ENCODE measurements at regions not wholly inside any gene's neighbourhood (a gene's known extent, or its start where the extent isn't known, plus 50 kb on each side); places are given as distances from the start of the nearest gene placed in this dataset.

DNA sequence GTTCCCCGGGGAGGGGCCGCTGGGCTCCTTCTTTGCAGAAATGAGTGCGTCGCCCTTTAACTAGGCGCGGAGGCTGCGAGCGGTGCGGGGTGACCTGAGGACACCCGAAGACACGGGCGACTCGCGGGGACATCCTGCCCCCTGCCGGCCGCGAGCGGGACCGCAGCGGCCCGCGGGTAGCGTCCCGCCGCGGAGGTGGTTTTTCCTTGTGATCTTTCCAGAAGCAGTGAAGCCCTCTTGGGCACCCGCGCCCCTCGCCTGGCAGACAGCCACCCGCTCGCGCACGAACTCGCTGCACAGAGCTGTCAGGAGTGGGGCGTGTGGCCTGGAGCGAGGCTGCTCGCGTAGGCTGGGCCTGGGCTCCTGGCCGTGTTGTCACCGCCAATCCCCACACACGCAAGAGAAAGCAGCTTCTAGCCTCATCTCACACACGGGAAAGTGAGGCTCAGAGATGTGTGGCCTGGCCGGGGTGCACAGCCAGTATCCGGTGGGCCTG lies 67.2 kb downstream of the DIO3 start:
- TF ChIP-seq, protein P1, sequence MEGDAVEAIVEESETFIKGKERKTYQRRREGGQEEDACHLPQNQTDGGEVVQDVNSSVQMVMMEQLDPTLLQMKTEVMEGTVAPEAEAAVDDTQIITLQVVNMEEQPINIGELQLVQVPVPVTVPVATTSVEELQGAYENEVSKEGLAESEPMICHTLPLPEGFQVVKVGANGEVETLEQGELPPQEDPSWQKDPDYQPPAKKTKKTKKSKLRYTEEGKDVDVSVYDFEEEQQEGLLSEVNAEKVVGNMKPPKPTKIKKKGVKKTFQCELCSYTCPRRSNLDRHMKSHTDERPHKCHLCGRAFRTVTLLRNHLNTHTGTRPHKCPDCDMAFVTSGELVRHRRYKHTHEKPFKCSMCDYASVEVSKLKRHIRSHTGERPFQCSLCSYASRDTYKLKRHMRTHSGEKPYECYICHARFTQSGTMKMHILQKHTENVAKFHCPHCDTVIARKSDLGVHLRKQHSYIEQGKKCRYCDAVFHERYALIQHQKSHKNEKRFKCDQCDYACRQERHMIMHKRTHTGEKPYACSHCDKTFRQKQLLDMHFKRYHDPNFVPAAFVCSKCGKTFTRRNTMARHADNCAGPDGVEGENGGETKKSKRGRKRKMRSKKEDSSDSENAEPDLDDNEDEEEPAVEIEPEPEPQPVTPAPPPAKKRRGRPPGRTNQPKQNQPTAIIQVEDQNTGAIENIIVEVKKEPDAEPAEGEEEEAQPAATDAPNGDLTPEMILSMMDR (IDR thresholded peaks at IDR 0.05): peak; percentile 96 to 98 (median 98)
- TF ChIP-seq POLR2AphosphoS5 (IDR thresholded peaks at IDR 0.05): peak; percentile 49

Data from prostate gland (tissue), 2 donors.